Ovary (tissue), 3 donors: ENCODE measurements at regions not wholly inside any gene's neighbourhood (a gene's known extent, or its start where the extent isn't known, plus 50 kb on each side); places are given as distances from the start of the nearest gene placed in this dataset.

Experiments
- CTCF ChIP-seq, 3 donors: fragments of 450-650 bp in 2 of 3; fragments of 200-600 bp in 1 of 3; IDR thresholded peaks; one replicate each; pipeline versions ENCODE4 v1.5.1 to v1.8.0; 2016 to 2022; ENCODE audit warnings: antibody characterized with exemption in 3 of 3, mild to moderate bottlenecking in 1 of 3
- POLR2A ChIP-seq: fragments of 450-650 bp; IDR thresholded peaks from one replicate; pipeline ENCODE4 v1.6.1; 2017; ENCODE audit warnings: antibody characterized with exemption, mild to moderate bottlenecking, moderate library complexity
- donor health status: DM: no; HTN: no; CAD: no.

DNA sequence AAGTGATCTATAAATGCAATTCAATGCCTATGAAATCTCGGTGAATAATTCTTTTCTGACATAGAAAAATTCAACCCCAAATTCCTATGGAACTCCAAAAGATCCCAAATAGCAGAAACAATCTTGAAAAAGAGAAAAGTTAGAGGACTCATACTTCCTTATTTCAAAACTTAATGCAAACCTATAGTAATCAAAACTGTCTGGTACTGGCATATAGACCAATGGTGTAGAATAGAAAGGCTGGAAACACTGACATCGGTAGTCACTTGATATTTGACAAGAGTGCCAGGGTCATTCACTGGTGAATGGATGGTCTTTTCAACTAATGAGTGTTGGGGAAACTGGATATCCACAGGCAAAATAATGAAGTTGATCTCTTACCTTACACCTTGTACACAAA lies 637.1 kb upstream of the PCDH9 start:
- TF ChIP-seq POLR2A (no peak), CTCF (IDR thresholded peaks at IDR 0.05) (no peak)
